ENCODE measurements at regions not wholly inside any gene's neighbourhood (a gene's known extent, or its start where the extent isn't known, plus 50 kb on each side); places are given as distances from the start of the nearest gene placed in this dataset.

GRCh38 chr1:66460776-66461175, 73.2 kb upstream of the SGIP1 start:
- TF ChIP-seq CTCF (IDR thresholded peaks at IDR 0.05), result no peak
- no peak for TF ChIP-seq POLR2A (IDR thresholded peaks at IDR 0.05)
